ENCODE measurements at regions not wholly inside any gene's neighbourhood (a gene's known extent, or its start where the extent isn't known, plus 50 kb on each side); places are given as distances from the start of the nearest gene placed in this dataset.
"Not testable (repeated sequence)": the region's sequence is repeated elsewhere in the genome, so short reads cannot be mapped to it uniquely, and the experiment has no call there.

GRCh38 chrX:7620560-7620959 lies 222.4 kb upstream of the VCX start:
- Histone ChIP-seq H3F3A (ENCODE audit: control insufficient read depth, insufficient read depth) (no peaks in the 10 kb centered on the region), H3K4me2 (ENCODE audit: low read length) (peak overlapping the region; percentile 21; the same call in 1 of the 2 replicates), H3K4me1 (ENCODE audit: control insufficient read depth, low read length) (peaks cover 51% of the 10 kb centered on the region), H3K27me3 (ENCODE audit: control insufficient read depth, low read length) (no peaks in the 10 kb centered on the region), H3K4me3 (ENCODE audit: low read length) (no peak overlapping the region), H3K9me3 (ENCODE audit: control insufficient read depth, insufficient read depth, low read length) (no peaks in the 10 kb centered on the region), H3K79me2 (ENCODE audit: control insufficient read depth, low read length) (no peaks in the 10 kb centered on the region), H3K36me3 (ENCODE audit: control insufficient read depth, low read length) (no peaks in the 10 kb centered on the region), H4K20me1 (ENCODE audit: control insufficient read depth, insufficient read depth, low read depth, low read length) (no peaks in the 10 kb centered on the region), H3K9me2 (replicated peaks; ENCODE audit: control insufficient read depth, low read length) (no peaks in the 10 kb centered on the region), H3K27ac (ENCODE audit: low read depth, low read length) (no peak overlapping the region)
- TF ChIP-seq EZH2phosphoT487 (IDR thresholded peaks at IDR 0.05; ENCODE audit: borderline replicate concordance, low read length) (no peak), CTCF (IDR thresholded peaks at IDR 0.05; ENCODE audit: low read depth, low read length, poor library complexity, severe bottlenecking) (no peak)

GRCh38 chrX:7617994-7618393 lies 225.0 kb upstream of the VCX start:
- no peaks in the 10 kb centered on the region for H3K27me3 ChIP-seq (ENCODE audit: control insufficient read depth, low read length)
- peak overlapping the region; percentile 64 for H3K4me2 ChIP-seq (ENCODE audit: low read length)
- peaks cover 57% of the 10 kb centered on the region for H3K4me1 ChIP-seq (ENCODE audit: control insufficient read depth, low read length)
- H3K27ac ChIP-seq (ENCODE audit: low read depth, low read length) = peak overlapping the region; percentile 81
- H3K9me3 ChIP-seq (ENCODE audit: control insufficient read depth, insufficient read depth, low read length) = no peaks in the 10 kb centered on the region
- H3K36me3 ChIP-seq (ENCODE audit: control insufficient read depth, low read length) = no peaks in the 10 kb centered on the region
- H3K9me2 ChIP-seq (replicated peaks; ENCODE audit: control insufficient read depth, low read length) = no peaks in the 10 kb centered on the region
- H3K79me2 ChIP-seq (ENCODE audit: control insufficient read depth, low read length) = no peaks in the 10 kb centered on the region
- peak overlapping the region; percentile 57; the same call in 1 of the 2 replicates for H3K4me3 ChIP-seq (ENCODE audit: low read length)
- TF ChIP-seq EZH2phosphoT487 (IDR thresholded peaks at IDR 0.05; ENCODE audit: borderline replicate concordance, low read length) (no peak), CTCF (IDR thresholded peaks at IDR 0.05; ENCODE audit: low read depth, low read length, poor library complexity, severe bottlenecking) (no peak)
- no peaks in the 10 kb centered on the region for H4K20me1 ChIP-seq (ENCODE audit: control insufficient read depth, insufficient read depth, low read depth, low read length)
- H3F3A ChIP-seq (ENCODE audit: control insufficient read depth, insufficient read depth) = no peaks in the 10 kb centered on the region

GRCh38 chrX:7614616-7615015 lies 228.4 kb upstream of the VCX start:
- Histone ChIP-seq H3K79me2 (ENCODE audit: control insufficient read depth, low read length) (no peaks in the 10 kb centered on the region), H3K27ac (ENCODE audit: low read depth, low read length) (no peak overlapping the region), H3K27me3 (ENCODE audit: control insufficient read depth, low read length) (no peaks in the 10 kb centered on the region), H3K9me3 (ENCODE audit: control insufficient read depth, insufficient read depth, low read length) (no peaks in the 10 kb centered on the region), H4K20me1 (ENCODE audit: control insufficient read depth, insufficient read depth, low read depth, low read length) (no peaks in the 10 kb centered on the region), H3K4me1 (ENCODE audit: control insufficient read depth, low read length) (peaks cover 58% of the 10 kb centered on the region), H3F3A (ENCODE audit: control insufficient read depth, insufficient read depth) (no peaks in the 10 kb centered on the region), H3K4me3 (ENCODE audit: low read length) (no peak overlapping the region), H3K36me3 (ENCODE audit: control insufficient read depth, low read length) (no peaks in the 10 kb centered on the region), H3K9me2 (replicated peaks; ENCODE audit: control insufficient read depth, low read length) (no peaks in the 10 kb centered on the region), H3K4me2 (ENCODE audit: low read length) (no peak overlapping the region)
- TF ChIP-seq CTCF (IDR thresholded peaks at IDR 0.05; ENCODE audit: low read depth, low read length, poor library complexity, severe bottlenecking) (no peak), EZH2phosphoT487 (IDR thresholded peaks at IDR 0.05; ENCODE audit: borderline replicate concordance, low read length) (no peak)

GRCh38 chrX:7608625-7609024 lies 234.3 kb upstream of the VCX start:
- H3K27ac ChIP-seq (ENCODE audit: low read depth, low read length); H3K9me2 ChIP-seq (replicated peaks; ENCODE audit: control insufficient read depth, low read length); H3K27me3 ChIP-seq (ENCODE audit: control insufficient read depth, low read length); H3F3A ChIP-seq (ENCODE audit: control insufficient read depth, insufficient read depth); H3K4me2 ChIP-seq (ENCODE audit: low read length); H3K4me3 ChIP-seq (ENCODE audit: low read length); H3K9me3 ChIP-seq (ENCODE audit: control insufficient read depth, insufficient read depth, low read length); H4K20me1 ChIP-seq (ENCODE audit: control insufficient read depth, insufficient read depth, low read depth, low read length); H3K79me2 ChIP-seq (ENCODE audit: control insufficient read depth, low read length); H3K36me3 ChIP-seq (ENCODE audit: control insufficient read depth, low read length): not testable (repeated sequence)
- H3K4me1 ChIP-seq (ENCODE audit: control insufficient read depth, low read length) = peaks cover 55% of the 10 kb centered on the region

Data from DOHH2 (cell line).